Motor neuron (in vitro differentiated cells): ENCODE measurements at regions not wholly inside any gene's neighbourhood (a gene's known extent, or its start where the extent isn't known, plus 50 kb on each side); places are given as distances from the start of the nearest gene placed in this dataset.
"Not testable (repeated sequence)": the region's sequence is repeated elsewhere in the genome, so short reads cannot be mapped to it uniquely, and the experiment has no call there.

ENCODE experiments used
- ATAC-seq, 8 experiments: fragments of 200-7000 bp; cut with Tn5 transposase; replicated peaks in 6 of 8; 2 replicates each; pipeline ENCODE4 v1.8.0; 2021; ENCODE audit warnings: mild to moderate bottlenecking in 8 of 8, moderate library complexity in 8 of 8
- H3K27ac ChIP-seq, 2 donors: fragments of 250-450 bp; sonication (Bioruptor Pico); 2 replicates each; pipeline ENCODE4 v1.9.0; 2021; ENCODE audit warnings: antibody characterized with exemption in 2 of 2, mild to moderate bottlenecking in 2 of 2, moderate library complexity in 1 of 2
- H3K4me1 ChIP-seq, 2 donors: fragments of 250-450 bp; sonication (Bioruptor Pico); replicated peaks in 1 of 2; 2 replicates each; pipeline ENCODE4 v1.6.1; 2021; ENCODE audit warnings: antibody characterized with exemption in 2 of 2, mild to moderate bottlenecking in 2 of 2, moderate library complexity in 1 of 2
- H3K4me3 ChIP-seq, 5 donors: fragments of 250-450 bp; sonication (Bioruptor Pico); 2 replicates each; pipeline ENCODE4 v1.9.0; 2021; ENCODE audit warnings: antibody characterized with exemption in 5 of 5, mild to moderate bottlenecking in 5 of 5, moderate library complexity in 4 of 5
- WGBS, 10 experiments: fragments of 450-650 bp; shearing (Covaris generic); methylation state at CpG; one replicate each; pipeline ENCODE4 v1.0.0; 2022; 5-methylcytosine and 5-hydroxymethylcytosine counted together
- in situ Hi-C, 9 experiments: fragments of 400-800 bp; cut with MboI; loops; one replicate each; pipeline ENCODE4 v1.15.0; 2021; ENCODE audit warnings: low sequenced_read_pairs in 9 of 9, low pct_unique_long_range_greater_than_20kb in 2 of 9; ENCODE audit not compliant: unreplicated experiment in 9 of 9

- H3K4me1 ChIP-seq, in situ Hi-C loops, ATAC-seq, H3K4me3 ChIP-seq, H3K27ac ChIP-seq: not testable (repeated sequence)
- 0% methylated on average over 1 of the region's 2 CpGs; no CpG with 5 or more reads in 9 of the 10 experiments for WGBS, 10 experiments
Observed at GRCh38 chr10:42230115-42230514, 408.3 kb downstream of the ZNF33B start.

- H3K27ac ChIP-seq, in situ Hi-C loops, H3K4me1 ChIP-seq, ATAC-seq, H3K4me3 ChIP-seq: not testable (repeated sequence)
Observed at GRCh38 chr10:42227859-42228258, 410.5 kb downstream of the ZNF33B start.

GRCh38 chr10:42193588-42193987, 444.8 kb downstream of the ZNF33B start:
- 0 to 73% (median 33%) methylated on average over 1 to 3 of the region's 3 CpGs; no CpG with 5 or more reads in 4 of the 10 experiments for WGBS, 10 experiments
- in situ Hi-C loops, H3K4me3 ChIP-seq, H3K27ac ChIP-seq, H3K4me1 ChIP-seq, ATAC-seq: not testable (repeated sequence)

GRCh38 chr10:42192450-42192849, 445.9 kb downstream of the ZNF33B start:
- ATAC-seq, H3K27ac ChIP-seq, H3K4me1 ChIP-seq, in situ Hi-C loops, H3K4me3 ChIP-seq: not testable (repeated sequence)
- 0 to 60% (median 0%) methylated on average over 1 to 3 of the region's 4 CpGs; no CpG with 5 or more reads in 6 of the 10 experiments for whole genome bisulfite sequencing, 10 experiments

- H3K4me3 ChIP-seq, H3K4me1 ChIP-seq, H3K27ac ChIP-seq, ATAC-seq, in situ Hi-C loops: not testable (repeated sequence)
- WGBS, 10 experiments = 0 to 33% (median 20%) methylated on average over 2 to 3 of the region's 6 CpGs; no CpG with 5 or more reads in 7 of the 10 experiments
Observed at GRCh38 chr10:42187501-42188195, 450.7 kb downstream of the ZNF33B start.

- ATAC-seq, H3K4me1 ChIP-seq, H3K27ac ChIP-seq, H3K4me3 ChIP-seq, in situ Hi-C loops: not testable (repeated sequence)
- WGBS, 10 experiments = 0 to 89% (median 0%) methylated on average over 1 to 7 of the region's 30 CpGs; no CpG with 5 or more reads in 1 of the 10 experiments
Observed at GRCh38 chr10:42177793-42178689, 460.3 kb downstream of the ZNF33B start.

- Histone ChIP-seq H3K4me1 (no peaks in the 10 kb centered on the region), H3K27ac (no peak overlapping the region), H3K4me3 (no peak overlapping the region)
- ATAC-seq = no peak
- no CpG with 5 or more reads among the region's 93 CpGs for WGBS, 10 experiments
- in situ Hi-C loops = no loop called here
Observed at GRCh38 chr10:42177077-42177792, 461.1 kb downstream of the ZNF33B start.

- ATAC-seq = no peak
Observed at GRCh38 chr10:42150428-42151061, 487.8 kb downstream of the ZNF33B start.

GRCh38 chr10:42149722-42150427, 488.5 kb downstream of the ZNF33B start:
- ATAC-seq = no peak
- in situ Hi-C loops = no loop called here
- WGBS, 10 experiments = 60 to 88% (median 82%) methylated on average over 2 to 11 of the region's 78 CpGs; no CpG with 5 or more reads in 5 of the 10 experiments
- H3K4me1 ChIP-seq = no peaks in the 10 kb centered on the region
- no peak overlapping the region for H3K27ac ChIP-seq
- H3K4me3 ChIP-seq = no peak overlapping the region

More at GRCh38 chr10:42150428-42151061, 487.8 kb downstream of the ZNF33B start:
- Histone ChIP-seq H3K27ac (no peak overlapping the region), H3K4me3 (no peak overlapping the region), H3K4me1 (no peaks in the 10 kb centered on the region)
- WGBS, 10 experiments = 76 to 95% methylated on average over 10 to 13 of the region's 59 CpGs; no CpG with 5 or more reads in 8 of the 10 experiments
- in situ Hi-C loops = no loop called here

- H3K4me3 ChIP-seq = no peak overlapping the region
- ATAC-seq = no peak
- no peaks in the 10 kb centered on the region for H3K4me1 ChIP-seq
- no peak overlapping the region for H3K27ac ChIP-seq
- WGBS, 10 experiments = 0 to 100% (median 73%) methylated on average over 1 to 7 of the region's 42 CpGs; no CpG with 5 or more reads in 3 of the 10 experiments
- in situ Hi-C loops = no loop called here
Observed at GRCh38 chr10:42149027-42149700, 489.2 kb downstream of the ZNF33B start.

GRCh38 chr10:42146165-42146564, 492.2 kb downstream of the ZNF33B start:
- H3K4me1 ChIP-seq, H3K27ac ChIP-seq, H3K4me3 ChIP-seq, ATAC-seq, in situ Hi-C loops: not testable (repeated sequence)
- WGBS, 10 experiments = 0 to 41% (median 15%) methylated on average over 1 to 2 of the region's 2 CpGs

GRCh38 chr10:42138023-42138422, 500.3 kb downstream of the ZNF33B start:
- H3K4me1 ChIP-seq, ATAC-seq, H3K27ac ChIP-seq, H3K4me3 ChIP-seq, in situ Hi-C loops: not testable (repeated sequence)
- WGBS, 10 experiments = 0% methylated on average over 1 of the region's 22 CpGs; no CpG with 5 or more reads in 9 of the 10 experiments
